Neural cell (in vitro differentiated cells): ENCODE measurements at regions not wholly inside any gene's neighbourhood (a gene's known extent, or its start where the extent isn't known, plus 50 kb on each side); places are given as distances from the start of the nearest gene placed in this dataset.

Experiments used
- H2AFZ ChIP-seq: fragments of 200-600, 300-800 bp; sonication (generic), shearing (Covaris generic); 2 replicates; pipeline ENCODE4 v1.6.0; 2014; ENCODE audit warnings: low read depth, mild to moderate bottlenecking, antibody characterized with exemption, low read length, moderate library complexity
- H3F3A ChIP-seq: fragments of 200-600 bp; shearing (Covaris generic); 2 replicates; pipeline ENCODE4 v1.6.1; 2016; ENCODE audit warnings: mild to moderate bottlenecking, moderate library complexity, mixed read lengths, antibody characterized with exemption, low read length; ENCODE audit not compliant: insufficient read depth, poor library complexity, severe bottlenecking
- H3K27ac ChIP-seq: fragments of 200-600, 300-800 bp; sonication (generic), shearing (Covaris generic); 2 replicates; pipeline ENCODE4 v1.5.1; 2014; ENCODE audit warnings: mild to moderate bottlenecking, low read length, moderate library complexity
- H3K27me3 ChIP-seq: fragments of 300-800, 200-600 bp; sonication (generic), shearing (Covaris generic); 2 replicates; pipeline ENCODE4 v1.6.0; 2014; ENCODE audit warnings: mild to moderate bottlenecking, low read depth, low read length, moderate library complexity; ENCODE audit not compliant: insufficient read depth
- H3K36me3 ChIP-seq: fragments of 300-800, 200-600 bp; sonication (generic), shearing (Covaris generic); 2 replicates; pipeline ENCODE4 v1.5.1; 2014; ENCODE audit warnings: mild to moderate bottlenecking, antibody characterized with exemption, low read length, moderate library complexity; ENCODE audit not compliant: insufficient read depth
- H3K4me2 ChIP-seq: fragments of 300-800, 200-600 bp; sonication (generic), shearing (Covaris generic); 2 replicates; pipeline ENCODE4 v1.6.0; 2014; ENCODE audit warnings: mild to moderate bottlenecking, low read length
- H3K4me3 ChIP-seq: fragments of 300-800, 200-600 bp; sonication (generic), shearing (Covaris generic); 2 replicates; pipeline ENCODE4 v1.5.1; 2014; ENCODE audit warnings: mild to moderate bottlenecking, low read length, moderate library complexity
- H3K79me2 ChIP-seq: fragments of 200-600 bp; shearing (Covaris generic); replicated peaks from 2 replicates; pipeline ENCODE4 v1.6.0; 2014; ENCODE audit warnings: mild to moderate bottlenecking, low read length, moderate library complexity; ENCODE audit not compliant: insufficient read depth
- H3K9ac ChIP-seq: fragments of 300-800, 200-600 bp; sonication (generic), shearing (Covaris generic); 2 replicates; pipeline ENCODE4 v1.6.1; 2016; ENCODE audit warnings: mild to moderate bottlenecking, low read length, mixed read lengths
- H3K9me2 ChIP-seq: fragments of 200-600 bp; shearing (Covaris generic); 2 replicates; pipeline ENCODE4 v1.6.1; 2016; ENCODE audit warnings: mild to moderate bottlenecking, low read length, mixed read lengths; ENCODE audit not compliant: insufficient read depth
- H3K9me3 ChIP-seq: fragments of 200-600, 300-800 bp; sonication (generic), shearing (Covaris generic); 2 replicates; pipeline ENCODE4 v1.6.1; 2016; ENCODE audit warnings: mild to moderate bottlenecking, mixed run types, low read length, moderate library complexity, mixed read lengths
- H4K20me1 ChIP-seq: fragments of 200-600 bp; shearing (Covaris generic); 2 replicates; pipeline ENCODE4 v1.6.1; 2016; ENCODE audit warnings: mild to moderate bottlenecking, mixed run types; ENCODE audit not compliant: insufficient read depth
- CTCF ChIP-seq: fragments of 450-650 bp; IDR thresholded peaks from 2 replicates; pipeline ENCODE4 v1.5.1; 2014; ENCODE audit warnings: antibody characterized with exemption, mild to moderate bottlenecking, moderate library complexity; ENCODE audit not compliant: poor library complexity, severe bottlenecking
- EP300 ChIP-seq: fragments of 450-650 bp; conservative IDR thresholded peaks from 2 replicates; pipeline ENCODE4 v1.6.1; 2014; ENCODE audit warnings: antibody characterized with exemption, mild to moderate bottlenecking, moderate library complexity; ENCODE audit not compliant: poor library complexity, severe bottlenecking
- EZH2 ChIP-seq: fragments of 200-600, 300-800 bp; shearing (Covaris generic), sonication (generic); IDR thresholded peaks from 2 replicates; pipeline ENCODE4 v1.6.1; 2014; ENCODE audit warnings: antibody characterized with exemption, low read length, borderline replicate concordance, mild to moderate bottlenecking; ENCODE audit not compliant: insufficient read depth, poor library complexity, severe bottlenecking
- MXI1 ChIP-seq: fragments of 450-650 bp; conservative IDR thresholded peaks from 2 replicates; pipeline ENCODE4 v1.6.1; 2014; ENCODE audit warnings: antibody characterized with exemption, mild to moderate bottlenecking; ENCODE audit not compliant: poor library complexity, severe bottlenecking
- POLR2AphosphoS5 ChIP-seq: IDR thresholded peaks from 2 replicates; pipeline ENCODE4 v1.6.1; 2012
- RAD21 ChIP-seq: fragments of 450-650 bp; conservative IDR thresholded peaks from 2 replicates; pipeline ENCODE4 v1.6.1; 2014; ENCODE audit warnings: antibody characterized with exemption, mild to moderate bottlenecking, moderate library complexity
- REST ChIP-seq: IDR thresholded peaks from 2 replicates; pipeline ENCODE4 v1.6.1; 2012; ENCODE audit warnings: borderline replicate concordance
- SMC3 ChIP-seq: fragments of 450-650 bp; conservative IDR thresholded peaks from 2 replicates; pipeline ENCODE4 v1.6.1; 2014; ENCODE audit warnings: antibody characterized with exemption, mild to moderate bottlenecking, moderate library complexity; ENCODE audit not compliant: poor library complexity
- TAF1 ChIP-seq: IDR thresholded peaks from 2 replicates; pipeline ENCODE4 v1.6.1; 2012; ENCODE audit warnings: low read depth

GRCh38 chr13:106407338-106407737, 128.1 kb downstream of the EFNB2 start:
- Histone ChIP-seq H3K79me2 (no peaks in the 10 kb centered on the region), H3K4me2 (no peak overlapping the region), H3K9me2 (no peaks in the 10 kb centered on the region), H3K27me3 (no peaks in the 10 kb centered on the region), H3K9ac (no peak overlapping the region), H2AFZ (no peak overlapping the region), H3K36me3 (no peaks in the 10 kb centered on the region), H3K9me3 (no peaks in the 10 kb centered on the region), H3K4me3 (no peak overlapping the region), H3F3A (no peaks in the 10 kb centered on the region), H4K20me1 (no peaks in the 10 kb centered on the region), H3K27ac (no peak overlapping the region)
- TF ChIP-seq EP300 = no peak
- no peak for TF ChIP-seq EZH2
- no peak for TF ChIP-seq SMC3
- no peak for TF ChIP-seq TAF1
- TF ChIP-seq RAD21 = no peak
- TF ChIP-seq CTCF = no peak

- Histone ChIP-seq H3K9me3 (no peaks in the 10 kb centered on the region), H3K27me3 (no peaks in the 10 kb centered on the region), H4K20me1 (no peaks in the 10 kb centered on the region), H2AFZ (no peak overlapping the region), H3K4me3 (no peak overlapping the region), H3F3A (no peaks in the 10 kb centered on the region), H3K4me2 (no peak overlapping the region), H3K9me2 (no peaks in the 10 kb centered on the region), H3K9ac (no peak overlapping the region), H3K79me2 (no peaks in the 10 kb centered on the region), H3K27ac (no peak overlapping the region), H3K36me3 (no peaks in the 10 kb centered on the region)
- TF ChIP-seq TAF1 = no peak
- TF ChIP-seq REST = no peak
- no peak for TF ChIP-seq RAD21
- no peak for TF ChIP-seq EZH2
- TF ChIP-seq POLR2AphosphoS5 = no peak
- no peak for TF ChIP-seq SMC3
- TF ChIP-seq CTCF = no peak
- TF ChIP-seq EP300 = no peak
- TF ChIP-seq MXI1 = no peak
Measured at GRCh38 chr13:106405731-106406130, 129.7 kb downstream of the EFNB2 start.
